ENCODE measurements at regions not wholly inside any gene's neighbourhood (a gene's known extent, or its start where the extent isn't known, plus 50 kb on each side); places are given as distances from the start of the nearest gene placed in this dataset.

DNA sequence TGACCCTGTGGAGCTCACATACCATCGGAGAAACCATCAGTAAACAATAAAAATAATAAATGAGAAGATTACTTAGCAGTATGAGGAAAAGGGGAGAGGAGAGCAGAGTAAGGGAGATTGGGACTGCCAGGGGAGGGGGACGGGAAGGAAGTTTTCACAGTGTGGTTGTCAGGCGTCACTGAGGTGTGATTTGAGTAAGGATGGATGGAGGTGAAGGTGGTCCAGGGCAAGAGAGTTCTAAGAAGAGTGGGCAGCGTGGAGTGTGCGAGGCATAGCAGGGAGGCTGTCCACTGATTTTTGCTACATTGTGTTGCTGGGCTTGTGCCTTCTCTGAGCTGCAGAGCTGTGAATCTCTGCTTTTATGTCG is 119.1 kb downstream of the HPGD start:
- TF ChIP-seq, protein P1, sequence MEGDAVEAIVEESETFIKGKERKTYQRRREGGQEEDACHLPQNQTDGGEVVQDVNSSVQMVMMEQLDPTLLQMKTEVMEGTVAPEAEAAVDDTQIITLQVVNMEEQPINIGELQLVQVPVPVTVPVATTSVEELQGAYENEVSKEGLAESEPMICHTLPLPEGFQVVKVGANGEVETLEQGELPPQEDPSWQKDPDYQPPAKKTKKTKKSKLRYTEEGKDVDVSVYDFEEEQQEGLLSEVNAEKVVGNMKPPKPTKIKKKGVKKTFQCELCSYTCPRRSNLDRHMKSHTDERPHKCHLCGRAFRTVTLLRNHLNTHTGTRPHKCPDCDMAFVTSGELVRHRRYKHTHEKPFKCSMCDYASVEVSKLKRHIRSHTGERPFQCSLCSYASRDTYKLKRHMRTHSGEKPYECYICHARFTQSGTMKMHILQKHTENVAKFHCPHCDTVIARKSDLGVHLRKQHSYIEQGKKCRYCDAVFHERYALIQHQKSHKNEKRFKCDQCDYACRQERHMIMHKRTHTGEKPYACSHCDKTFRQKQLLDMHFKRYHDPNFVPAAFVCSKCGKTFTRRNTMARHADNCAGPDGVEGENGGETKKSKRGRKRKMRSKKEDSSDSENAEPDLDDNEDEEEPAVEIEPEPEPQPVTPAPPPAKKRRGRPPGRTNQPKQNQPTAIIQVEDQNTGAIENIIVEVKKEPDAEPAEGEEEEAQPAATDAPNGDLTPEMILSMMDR (conservative IDR thresholded peaks at IDR 0.05; ENCODE audit: low read length) = no peak
- TF ChIP-seq EZH2phosphoT487 (IDR thresholded peaks at IDR 0.05; ENCODE audit: borderline replicate concordance) = no peak
